K562 (cell line): ENCODE measurements at regions not wholly inside any gene's neighbourhood (a gene's known extent, or its start where the extent isn't known, plus 50 kb on each side); places are given as distances from the start of the nearest gene placed in this dataset.

ENCODE experiments used
- CHD1 ChIP-seq: fragments of 200-600 bp; sonication (generic); IDR thresholded peaks from one replicate; pipeline ENCODE4 v1.6.1; 2012; ENCODE audit warnings: mild to moderate bottlenecking, moderate library complexity, low read length, inconsistent platforms
- CTCF ChIP-seq, 3 experiments: IDR thresholded peaks in 2 of 3; conservative IDR thresholded peaks in 1 of 3; 2 replicates each; pipeline ENCODE4 v1.5.1; 2011 to 2012; ENCODE audit warnings: low read length in 3 of 3, mild to moderate bottlenecking in 3 of 3, control low read depth in 2 of 3, improper control_type of control experiment in 1 of 3, inconsistent platforms in 1 of 3, low read depth in 1 of 3, mixed read lengths in 1 of 3, moderate library complexity in 1 of 3; ENCODE audit not compliant: insufficient read depth in 2 of 3
- FOXP1 ChIP-seq: sonication (generic); formaldehyde crosslinking; IDR thresholded peaks from 2 replicates; pipeline ENCODE4 v1.8.0; 2022; ENCODE audit warnings: mild to moderate bottlenecking, missing genetic modification reagents
- FUS ChIP-seq: fragments of 200-400 bp; formaldehyde crosslinking; optimal IDR thresholded peaks from 2 replicates; pipeline ENCODE3; 2017; ENCODE audit warnings: low read depth, low read length
- HMGXB4 ChIP-seq: sonication (generic); formaldehyde crosslinking; IDR thresholded peaks from 2 replicates; pipeline ENCODE4 v1.8.1; 2023; ENCODE audit warnings: mild to moderate bottlenecking, missing genetic modification reagents
- NBN ChIP-seq: fragments of 450-650 bp; IDR thresholded peaks from 2 replicates; pipeline ENCODE4 v1.6.1; 2016; ENCODE audit warnings: low read depth, mild to moderate bottlenecking
- TEAD4 ChIP-seq, 2 experiments: sonication (generic) in 1 of 2; formaldehyde crosslinking in 1 of 2; IDR thresholded peaks; 2 replicates each; pipeline versions ENCODE4 v1.6.1 to v1.8.0; 2012 to 2022; ENCODE audit warnings: borderline replicate concordance in 1 of 2, inconsistent platforms in 1 of 2, low read length in 1 of 2, mild to moderate bottlenecking in 1 of 2, missing genetic modification reagents in 1 of 2
- ZNF586 ChIP-seq: fragments of 450-650 bp; formaldehyde crosslinking; conservative IDR thresholded peaks from 2 replicates; pipeline ENCODE4 v1.4.0; 2020; ENCODE audit warnings: mild to moderate bottlenecking, moderate library complexity

GRCh38 chr2:238787501-238787900 is 60.4 kb upstream of the TWIST2 start:
- no peak for TF ChIP-seq HMGXB4
- no peak for TF ChIP-seq FUS
- TF ChIP-seq NBN = no peak
- TF ChIP-seq ZNF586 (CRISPR knock-in tag) = no peak
- TF ChIP-seq CHD1 = no peak
- no peak for TF ChIP-seq FOXP1 (CRISPR knock-in tag)
- no peak for TF ChIP-seq TEAD4 (IDR thresholded peaks at IDR 0.05; ENCODE audit: low read length)
- TF ChIP-seq TEAD4 (CRISPR knock-in tag; IDR thresholded peaks at IDR 0.05; ENCODE audit: borderline replicate concordance) = no peak
- no peak for TF ChIP-seq CTCF (IDR thresholded peaks at IDR 0.05 in 2 of 3, conservative IDR thresholded peaks at IDR 0.05 in 1 of 3; ENCODE audit: insufficient read depth in 2 of 3, low read depth in 1 of 3, low read length in 3 of 3)
